ENCODE measurements at regions not wholly inside any gene's neighbourhood (a gene's known extent, or its start where the extent isn't known, plus 50 kb on each side); places are given as distances from the start of the nearest gene placed in this dataset.

DNA sequence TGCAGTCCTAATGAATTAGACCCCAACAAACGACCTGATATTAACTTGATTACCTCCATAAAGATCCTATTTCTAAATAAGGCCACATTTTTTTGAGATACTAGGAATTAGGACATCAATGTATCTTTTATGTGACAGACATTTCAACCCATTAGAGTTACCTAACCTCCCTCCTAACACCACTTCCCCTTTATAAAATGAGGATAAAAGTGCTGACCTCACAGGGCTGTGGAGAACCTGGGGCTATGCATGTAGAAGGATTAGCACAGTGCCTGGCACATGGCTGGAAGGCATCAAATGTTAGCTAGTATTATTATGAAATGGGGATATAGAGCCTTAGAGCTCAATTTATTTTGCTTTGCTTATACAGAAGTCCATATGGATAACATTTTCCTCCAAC is 53.5 kb upstream of the LRRN1 start:
- DNase-seq, result no peak

GRCh38 chr3:3744826-3745225 is 54.4 kb upstream of the LRRN1 start:
- no peak for DNase-seq

- DNase-seq, result no peak
These were observed 55.5 kb upstream of the LRRN1 start for GRCh38 chr3:3743754-3744153.

DNA sequence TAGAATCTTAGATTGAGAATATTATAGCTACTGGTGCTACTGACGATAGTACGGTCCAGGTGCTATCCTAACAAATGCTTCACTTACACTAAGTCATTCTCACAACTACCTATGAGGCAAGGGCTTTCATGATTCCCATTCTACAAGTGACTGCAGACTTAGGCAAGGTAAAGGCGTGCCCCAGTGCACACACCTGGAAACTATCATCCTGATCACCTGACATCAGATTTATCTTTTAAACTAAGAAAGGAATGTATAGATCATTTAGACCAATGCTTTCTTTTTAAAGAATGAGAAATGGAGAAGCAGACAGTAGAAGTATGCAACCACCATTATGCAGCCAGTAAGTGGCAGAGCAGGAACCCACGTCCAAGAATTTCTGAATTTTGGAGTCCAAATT is 59.2 kb upstream of the LRRN1 start:
- no peak for DNase-seq

- no peak for DNase-seq
These were observed 59.7 kb upstream of the LRRN1 start for GRCh38 chr3:3739330-3740060.

GRCh38 chr3:3737531-3737930 is 61.7 kb upstream of the LRRN1 start:
- DNase-seq, result no peak

DNA sequence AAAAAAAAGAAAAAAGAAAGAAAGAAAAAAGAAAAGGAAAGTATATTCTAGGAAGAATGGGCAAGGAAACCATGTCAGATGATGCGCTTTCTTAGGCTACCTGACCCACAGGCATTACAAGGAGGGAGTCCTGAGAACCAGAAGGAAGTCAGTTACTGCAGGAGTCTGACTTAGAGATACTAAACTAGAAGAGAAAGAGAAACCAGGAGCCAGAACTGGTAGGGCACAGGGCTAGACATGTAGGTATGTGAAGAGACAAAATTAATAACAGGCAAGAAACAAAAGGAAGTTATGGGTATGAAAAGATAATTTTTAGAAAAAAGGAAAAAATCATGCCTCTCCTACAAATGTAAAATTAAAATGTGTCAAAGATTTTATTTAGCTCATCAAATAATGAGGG is 63.3 kb upstream of the LRRN1 start:
- no peak for DNase-seq

DNA sequence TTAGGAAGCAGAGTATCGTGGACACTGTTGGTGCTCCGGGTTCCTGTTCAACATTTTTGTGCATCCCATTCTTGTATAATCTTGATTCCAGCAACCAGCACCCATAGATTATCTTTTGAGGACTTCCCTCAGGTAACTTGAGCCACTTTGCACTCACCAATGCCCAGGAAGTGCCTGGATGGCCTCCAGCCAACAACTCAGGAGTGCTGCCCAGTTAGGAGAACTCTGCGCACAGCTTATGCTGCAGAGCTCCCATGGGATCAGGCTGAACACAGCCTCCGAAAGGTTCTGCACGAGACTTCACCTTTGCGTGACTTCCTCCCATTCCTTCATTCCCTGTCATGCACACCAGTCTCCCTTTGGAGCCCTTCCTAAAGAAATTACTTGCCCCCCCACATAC is 64.3 kb upstream of the LRRN1 start:
- peak; percentile 0 for DNase-seq

GRCh38 chr3:3729261-3729660 is 70.0 kb upstream of the LRRN1 start:
- no peak for DNase-seq

- no peak for DNase-seq
These were observed 72.7 kb upstream of the LRRN1 start for GRCh38 chr3:3726549-3726948.

DNA sequence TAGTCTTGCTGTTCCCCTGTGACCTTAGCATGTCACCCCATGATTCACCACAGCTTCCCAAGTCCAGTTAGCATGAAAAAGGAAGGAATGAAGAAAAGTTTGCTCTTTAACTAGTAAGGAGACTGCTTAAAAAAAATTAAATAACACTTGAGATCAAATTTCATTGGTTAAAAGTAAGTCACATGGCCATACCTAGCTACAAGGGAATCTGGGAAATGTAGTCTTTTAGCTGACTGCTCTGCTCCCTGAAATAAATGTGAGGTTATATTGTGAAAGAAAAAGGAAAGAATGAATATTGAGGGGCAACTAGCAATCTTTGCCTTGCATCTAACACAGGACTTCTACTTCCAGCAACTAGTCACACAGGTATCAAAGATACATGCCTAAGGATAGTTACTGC is 84.7 kb upstream of the LRRN1 start:
- DNase-seq, result no peak

- DNase-seq, result no peak
These were observed 86.3 kb upstream of the LRRN1 start for GRCh38 chr3:3712971-3713370.

- DNase-seq, result no peak
These were observed 90.5 kb upstream of the LRRN1 start for GRCh38 chr3:3708769-3709115.

DNA sequence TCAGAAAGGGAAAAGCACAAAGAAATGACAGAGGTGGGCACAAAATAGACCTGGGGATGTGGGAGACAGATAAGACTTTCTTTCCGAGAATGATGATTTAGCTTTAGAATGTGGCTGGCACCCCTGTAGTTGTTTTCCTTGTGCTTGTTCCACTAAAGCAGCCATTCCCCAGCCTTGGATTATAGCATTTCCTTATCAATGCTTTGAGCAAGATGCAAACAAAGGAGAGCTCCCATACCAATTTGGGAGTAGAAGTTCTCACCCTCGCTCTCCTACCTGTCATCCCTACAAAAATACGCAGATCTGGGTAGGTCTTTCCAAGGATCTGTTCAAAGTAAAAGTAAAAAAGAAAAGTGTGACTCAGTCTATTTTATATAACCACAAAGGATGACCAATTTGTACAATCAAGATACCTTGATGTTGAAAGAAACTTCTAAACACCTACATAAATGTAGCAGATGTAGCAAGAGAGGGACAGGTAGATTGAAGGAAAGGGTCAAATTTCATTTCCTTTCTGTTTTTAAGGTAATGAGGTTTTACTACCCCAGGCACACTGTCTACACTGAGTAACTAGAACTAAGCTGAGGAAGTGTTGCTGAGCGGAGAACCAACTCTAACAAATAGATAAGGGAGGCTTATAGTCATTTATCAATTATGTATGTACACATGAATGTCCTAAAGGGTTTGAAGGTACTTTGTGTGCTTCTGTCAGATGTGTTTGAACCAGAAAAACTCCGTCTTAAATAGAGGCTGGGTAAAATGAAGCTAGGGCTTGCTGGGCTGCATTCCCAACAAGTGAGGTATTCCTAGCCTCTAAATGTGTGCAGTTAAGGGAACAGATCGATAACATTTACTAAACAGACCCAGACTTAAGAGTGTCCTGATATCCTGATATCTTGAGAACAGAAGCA is 91.1 kb upstream of the LRRN1 start:
- no peak for DNase-seq

GRCh38 chr3:3705090-3705775 is 94.0 kb upstream of the LRRN1 start:
- DNase-seq, result no peak

DNA sequence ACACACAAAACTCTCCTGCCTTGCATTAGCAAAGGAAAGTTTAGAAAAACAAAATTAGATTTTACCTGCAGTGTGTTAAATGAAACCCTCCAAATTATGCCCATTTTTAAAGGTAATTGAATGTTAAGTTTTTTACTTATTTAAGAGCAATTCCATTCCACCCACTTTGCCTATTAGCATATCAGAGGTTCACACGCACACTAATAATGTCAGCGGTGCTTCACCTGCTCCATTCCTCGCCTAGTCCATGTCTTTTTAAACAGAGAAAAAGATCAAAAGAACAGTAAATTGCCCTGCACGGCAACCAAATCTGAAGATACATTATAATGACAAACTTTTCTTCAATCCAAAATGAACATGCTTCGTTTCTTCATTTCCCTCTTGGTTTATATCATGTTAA is 97.3 kb upstream of the LRRN1 start:
- DNase-seq, result no peak

DNA sequence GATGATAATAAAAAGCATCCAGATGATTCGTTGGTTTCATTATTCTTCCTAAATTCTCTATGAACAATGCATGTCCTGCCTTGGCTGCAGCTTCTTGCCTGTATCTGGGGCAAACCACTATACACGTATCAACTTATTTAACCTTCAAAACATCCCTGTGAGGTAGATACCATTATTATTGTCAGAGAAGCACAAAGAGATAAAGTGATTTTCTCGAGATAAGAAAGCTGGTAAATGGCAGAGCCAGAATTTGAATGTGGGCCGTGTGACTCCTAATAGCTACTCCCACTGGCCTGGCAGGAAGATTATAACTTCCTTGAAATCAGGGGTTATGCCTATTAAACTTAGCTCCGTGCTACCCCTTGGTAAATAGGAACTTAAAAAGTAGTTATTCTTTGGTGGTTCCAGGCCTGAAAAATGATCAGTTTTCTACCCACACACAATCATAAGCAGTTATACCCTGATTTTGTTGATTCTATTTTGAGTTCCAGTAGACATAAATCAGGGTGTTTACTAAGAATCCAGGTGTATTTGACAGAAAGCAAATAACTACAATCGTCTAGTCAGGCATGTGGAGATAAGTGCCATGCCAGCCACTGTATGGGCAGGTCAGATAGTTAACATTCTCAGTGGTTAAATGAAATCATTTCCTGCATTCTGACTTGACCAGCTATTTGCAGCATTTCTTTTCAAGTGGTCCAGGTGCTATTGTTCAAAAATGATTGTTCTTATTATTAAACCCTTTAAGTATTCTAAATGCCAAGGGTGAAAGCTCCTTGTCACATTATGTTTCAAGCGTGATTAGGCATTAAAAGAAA is 99.2 kb upstream of the LRRN1 start:
- DNase-seq, result peak; percentile 35

DNA sequence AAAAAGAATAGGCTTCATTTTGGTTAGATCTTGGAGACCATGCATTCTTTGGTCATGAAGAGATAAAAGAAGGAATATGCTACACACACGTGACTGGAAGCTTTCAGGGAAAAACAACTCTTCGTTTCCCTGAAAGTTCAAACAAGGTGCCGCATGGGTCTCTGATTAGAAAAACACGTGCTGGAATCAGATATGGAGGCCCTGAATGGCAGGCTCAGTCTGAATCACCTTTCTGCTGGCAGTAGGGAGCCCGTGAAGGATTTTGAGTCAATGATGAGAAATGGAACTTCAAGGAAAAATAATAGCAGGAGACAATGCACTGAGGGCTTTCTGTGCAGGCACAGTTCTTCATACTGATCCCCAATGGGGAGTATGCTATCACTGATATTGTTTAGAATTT is 99.8 kb upstream of the LRRN1 start:
- DNase-seq, result no peak

DNA sequence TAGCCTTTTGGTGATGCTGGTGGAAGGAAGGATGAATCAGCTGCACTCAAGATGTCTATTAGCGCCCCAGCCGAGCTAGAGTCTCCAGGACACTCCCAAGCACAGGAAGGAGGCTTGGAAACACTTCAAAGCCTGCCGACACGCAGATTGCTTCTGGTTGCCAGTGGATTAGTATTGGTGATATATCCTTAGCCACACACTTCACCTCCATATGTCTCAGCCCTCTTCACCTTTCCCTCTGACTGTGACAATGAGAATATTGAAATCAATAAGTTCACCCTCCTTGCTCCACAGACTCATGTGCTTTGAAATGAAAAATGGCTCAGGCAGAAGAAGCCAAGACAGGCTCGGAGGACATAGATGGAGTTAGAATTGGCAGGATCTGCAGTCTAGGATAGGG is 102.9 kb upstream of the LRRN1 start:
- no peak for DNase-seq

DNA sequence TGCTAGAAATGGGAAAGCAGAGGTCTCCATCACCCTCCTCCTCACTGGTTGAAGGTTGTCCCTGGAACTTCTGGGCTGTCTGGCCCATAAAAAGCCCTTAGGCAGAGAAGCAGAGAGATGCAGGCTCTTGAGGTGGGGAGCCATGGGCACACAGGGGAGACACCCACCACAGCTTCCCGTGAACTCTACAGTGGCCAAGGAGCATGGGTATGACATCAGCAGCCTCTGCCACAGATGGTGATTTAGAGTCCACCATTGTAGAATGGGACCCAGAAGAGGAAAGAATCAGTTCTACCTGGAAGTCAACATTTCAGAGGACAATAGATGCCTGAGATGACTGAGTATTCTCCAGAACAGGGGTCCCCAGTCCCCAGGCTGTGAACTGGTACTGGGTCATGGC is 105.6 kb upstream of the LRRN1 start:
- DNase-seq, result no peak

DNA sequence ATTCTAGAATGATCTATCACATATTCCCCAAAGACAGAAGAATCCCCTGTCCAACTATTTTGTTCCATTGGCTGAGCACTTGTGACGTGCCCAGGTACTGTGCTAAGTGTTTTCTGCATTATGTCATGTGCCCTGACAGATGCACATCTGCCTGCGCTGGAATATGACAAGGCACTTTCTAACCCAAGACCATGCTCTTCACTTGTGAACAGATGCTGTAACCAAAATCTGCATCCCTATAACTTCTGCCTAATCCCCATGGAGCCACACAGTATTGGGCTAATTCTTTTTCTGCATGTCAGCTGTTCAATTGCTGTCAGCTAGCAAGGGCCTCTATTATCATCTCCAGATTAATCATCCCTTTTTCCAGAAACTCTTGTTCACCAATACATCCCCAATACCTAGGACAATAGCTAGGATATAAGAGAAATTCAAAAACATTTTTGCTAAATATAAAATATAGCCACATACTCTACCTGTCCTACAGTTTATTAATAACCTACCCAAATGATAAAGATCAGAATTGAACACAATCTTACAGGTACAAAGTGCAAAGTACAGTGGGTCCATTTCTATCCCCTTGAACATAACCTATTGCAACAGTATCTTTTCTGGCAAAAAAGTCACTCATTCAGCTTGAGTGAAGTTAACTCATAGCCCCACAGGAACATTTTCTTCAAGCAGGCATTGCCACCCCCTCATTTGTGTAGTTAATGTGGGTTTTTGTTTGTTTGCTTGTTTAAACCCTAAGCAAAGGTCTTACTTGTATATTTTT is 109.4 kb upstream of the LRRN1 start:
- DNase-seq, result no peak

All from NCI-H510A treated with DMSO at 0.1 percent for 48 hours (cell line).